GM23338 (cell line): ENCODE measurements at regions not wholly inside any gene's neighbourhood (a gene's known extent, or its start where the extent isn't known, plus 50 kb on each side); places are given as distances from the start of the nearest gene placed in this dataset.

Experiments used
- ATAC-seq: fragments of 200-7000 bp; cut with Tn5 transposase; 3 replicates; pipeline ENCODE4 v1.9.1; 2020
- DNase-seq: peaks from one replicate; pipeline ENCODE4 v3.0.0-alpha.2; 2015; ENCODE audit warnings: low spot score
- H2AFZ ChIP-seq: fragments of 200-600 bp; sonication (generic); 2 replicates; pipeline ENCODE4 v1.8.0; 2016; ENCODE audit warnings: antibody characterized with exemption, mild to moderate bottlenecking, moderate library complexity
- H3F3A ChIP-seq: fragments of 200-600 bp; sonication (generic); replicated peaks from 2 replicates; pipeline ENCODE4 v1.8.0; 2017; ENCODE audit warnings: antibody characterized with exemption, mixed run types, low read depth
- H3K27ac ChIP-seq: fragments of 200-600 bp; sonication (generic); 2 replicates; pipeline ENCODE4 v1.6.1; 2016; ENCODE audit warnings: low read depth
- H3K27me3 ChIP-seq: fragments of 200-600 bp; sonication (generic); 2 replicates; pipeline ENCODE4 v1.8.0; 2016; ENCODE audit warnings: mild to moderate bottlenecking, mixed run types, moderate library complexity; ENCODE audit not compliant: insufficient read depth
- H3K36me3 ChIP-seq: fragments of 200-600 bp; sonication (generic); 2 replicates; pipeline ENCODE4 v1.8.0; 2016; ENCODE audit warnings: mild to moderate bottlenecking; ENCODE audit not compliant: insufficient read depth
- H3K4me1 ChIP-seq: fragments of 200-600 bp; sonication (generic); 2 replicates; pipeline ENCODE4 v1.8.0; 2016; ENCODE audit warnings: mild to moderate bottlenecking, moderate library complexity; ENCODE audit not compliant: insufficient read depth
- H3K4me2 ChIP-seq: fragments of 200-600 bp; sonication (generic); 2 replicates; pipeline ENCODE4 v1.7.1; 2017; ENCODE audit warnings: mixed run types
- H3K4me3 ChIP-seq: fragments of 200-600 bp; sonication (generic); 2 replicates; pipeline ENCODE4 v1.6.1; 2016; ENCODE audit warnings: mixed run types
- H3K79me2 ChIP-seq: fragments of 200-600 bp; sonication (generic); replicated peaks from 2 replicates; pipeline ENCODE4 v1.8.0; 2017; ENCODE audit warnings: mild to moderate bottlenecking; ENCODE audit not compliant: insufficient read depth
- H3K9me2 ChIP-seq: fragments of 200-600 bp; sonication (generic); 2 replicates; pipeline ENCODE4 v1.8.0; 2017; ENCODE audit not compliant: insufficient read depth
- H4K20me1 ChIP-seq: fragments of 200-600 bp; sonication (generic); replicated peaks from 2 replicates; pipeline ENCODE4 v1.8.0; 2017; ENCODE audit warnings: mild to moderate bottlenecking; ENCODE audit not compliant: insufficient read depth
- H3K27ac Mint-ChIP-seq: 2 replicates; pipeline ENCODE4 v1.8.0; 2020; ENCODE audit warnings: inconsistent platforms, mild to moderate bottlenecking, moderate library complexity, mixed read lengths
- H3K27me3 Mint-ChIP-seq: 3 replicates; pipeline ENCODE4 v1.8.0; 2022; ENCODE audit warnings: low read depth, mild to moderate bottlenecking, moderate library complexity, mixed read lengths, inconsistent platforms; ENCODE audit not compliant: insufficient read depth, poor library complexity
- H3K36me3 Mint-ChIP-seq: 3 replicates; pipeline ENCODE4 v1.8.0; 2021; ENCODE audit warnings: low read depth, mild to moderate bottlenecking, inconsistent platforms, moderate library complexity, mixed read lengths
- H3K4me1 Mint-ChIP-seq: 3 replicates; pipeline ENCODE4 v1.8.0; 2020; ENCODE audit warnings: mild to moderate bottlenecking, inconsistent platforms, mixed read lengths
- H3K4me3 Mint-ChIP-seq: 3 replicates; pipeline ENCODE4 v1.8.0; 2021; ENCODE audit warnings: moderate library complexity, mild to moderate bottlenecking, inconsistent platforms, mixed read lengths
- H3K9me3 Mint-ChIP-seq: 3 replicates; pipeline ENCODE4 v1.8.0; 2020; ENCODE audit warnings: moderate library complexity, mild to moderate bottlenecking, inconsistent platforms, mixed read lengths
- CREB1 ChIP-seq: fragments of 250-450 bp; sonication (Bioruptor Pico); IDR thresholded peaks from 2 replicates; pipeline ENCODE4 v1.5.0; 2020; ENCODE audit warnings: low read depth, mild to moderate bottlenecking, moderate library complexity
- EZH2phosphoT487 ChIP-seq: fragments of 200-600 bp; sonication (generic); IDR thresholded peaks from one replicate; pipeline ENCODE4 v1.8.1; 2018; ENCODE audit warnings: antibody characterized with exemption; ENCODE audit not compliant: unreplicated experiment
- JUNB ChIP-seq: IDR thresholded peaks from one replicate; pipeline ENCODE4 v1.6.1; 2016; ENCODE audit warnings: antibody characterized with exemption; ENCODE audit not compliant: unreplicated experiment
- ZNF114 ChIP-seq: fragments of 250-450 bp; sonication (Bioruptor Pico); IDR thresholded peaks from 2 replicates; pipeline ENCODE4 v1.5.0; 2020; ENCODE audit warnings: mild to moderate bottlenecking, moderate library complexity
- ZNF462 ChIP-seq: fragments of 250-450 bp; sonication (Bioruptor Pico); IDR thresholded peaks from 2 replicates; pipeline ENCODE4 v1.5.0; 2020; ENCODE audit warnings: mild to moderate bottlenecking, moderate library complexity

GRCh38 chr3:102360183-102360860 is 74.5 kb upstream of the ZPLD1 start:
- Histone ChIP-seq H3F3A (no peaks in the 10 kb centered on the region), H4K20me1 (no peaks in the 10 kb centered on the region), H3K4me1 (peaks cover 14% of the 10 kb centered on the region), H3K4me3 (no peak overlapping the region), H3K27me3 (no peaks in the 10 kb centered on the region), H3K36me3 (no peaks in the 10 kb centered on the region), H3K9me2 (no peaks in the 10 kb centered on the region), H3K4me2 (0 out of 2 replicates have a peak overlapping the region, but pooled peaks have one; percentile 6), H3K27ac (no peak overlapping the region), H2AFZ (no peak overlapping the region), H3K79me2 (no peaks in the 10 kb centered on the region)
- Mint-ChIP-seq H3K27ac (no peak overlapping the region), H3K27me3 (peaks cover 1% of the 10 kb centered on the region), H3K9me3 (no peaks in the 10 kb centered on the region), H3K4me3 (no peak overlapping the region), H3K4me1 (peaks cover 34% of the 10 kb centered on the region), H3K36me3 (0 out of 3 replicates have a peak, but pooled peaks cover 5% of the 10 kb centered on the region)
- TF ChIP-seq JUNB (no peak), ZNF462 (peak; percentile 28; the same call in 1 of the 2 replicates)
- DNase-seq (peak; percentile 33), ATAC-seq (peak; percentile 62)

- H3K4me1 Mint-ChIP-seq: peaks cover 33% of the 10 kb centered on the region
- H3K36me3 ChIP-seq: no peaks in the 10 kb centered on the region
- no peaks in the 10 kb centered on the region for H3K27me3 ChIP-seq
- no peak overlapping the region for H3K27ac ChIP-seq
- DNase-seq (no peak), ATAC-seq (no peak)
- H3K9me3 Mint-ChIP-seq: no peaks in the 10 kb centered on the region
- H3K4me3 ChIP-seq: no peak overlapping the region
- H3K36me3 Mint-ChIP-seq: 0 out of 3 replicates have a peak, but pooled peaks cover 5% of the 10 kb centered on the region
- no peaks in the 10 kb centered on the region for H3F3A ChIP-seq
- no peaks in the 10 kb centered on the region for H3K9me2 ChIP-seq
- peaks cover 1% of the 10 kb centered on the region for H3K27me3 Mint-ChIP-seq
- no peak overlapping the region for H3K27ac Mint-ChIP-seq
- H3K79me2 ChIP-seq: no peaks in the 10 kb centered on the region
- H3K4me1 ChIP-seq: peaks cover 14% of the 10 kb centered on the region
- H3K4me2 ChIP-seq: no peak overlapping the region
- H4K20me1 ChIP-seq: no peaks in the 10 kb centered on the region
- no peak overlapping the region for H3K4me3 Mint-ChIP-seq
- no peak overlapping the region for H2AFZ ChIP-seq
- TF ChIP-seq ZNF462 (no peak), ZNF114 (no peak), EZH2phosphoT487 (no peak), CREB1 (CRISPR knock-in tag) (no peak), JUNB (no peak)
Observed at GRCh38 chr3:102361101-102361500, 73.7 kb upstream of the ZPLD1 start.
